Loucy (cell line): ENCODE measurements at regions not wholly inside any gene's neighbourhood (a gene's known extent, or its start where the extent isn't known, plus 50 kb on each side); places are given as distances from the start of the nearest gene placed in this dataset.
A peak's percentile ranks its signal among the peaks of the same experiment; 100 is the strongest.

ENCODE experiments used
- H2AFZ ChIP-seq: fragments of 200-600 bp; sonication (generic); 2 replicates; pipeline ENCODE4 v1.6.0; 2016; ENCODE audit warnings: antibody characterized with exemption, mild to moderate bottlenecking, low read length, moderate library complexity
- H3F3A ChIP-seq: fragments of 200-600 bp; 2 replicates; pipeline ENCODE4 v1.6.0; 2016; ENCODE audit warnings: antibody characterized with exemption, low read depth, mild to moderate bottlenecking
- H3K27me3 ChIP-seq: fragments of 200-600 bp; sonication (generic); 2 replicates; pipeline ENCODE4 v1.6.1; 2014; ENCODE audit warnings: low read length, mild to moderate bottlenecking; ENCODE audit not compliant: insufficient read depth, poor library complexity, severe bottlenecking
- H3K36me3 ChIP-seq: fragments of 200-600 bp; sonication (generic); 2 replicates; pipeline ENCODE4 v1.6.1; 2016; ENCODE audit warnings: low read length; ENCODE audit not compliant: insufficient read depth
- H3K4me1 ChIP-seq: fragments of 200-600 bp; sonication (generic); 2 replicates; pipeline ENCODE4 v1.5.1; 2014; ENCODE audit warnings: low read length, mild to moderate bottlenecking; ENCODE audit not compliant: insufficient read depth, poor library complexity, severe bottlenecking
- H3K4me2 ChIP-seq: fragments of 200-600 bp; sonication (generic); 2 replicates; pipeline ENCODE4 v1.6.0; 2014; ENCODE audit warnings: antibody characterized with exemption, low read length, low read depth, mild to moderate bottlenecking; ENCODE audit not compliant: poor library complexity, severe bottlenecking
- H3K4me3 ChIP-seq: fragments of 200-600 bp; sonication (generic); 2 replicates; pipeline ENCODE4 v1.5.1; 2014; ENCODE audit warnings: low read length, mild to moderate bottlenecking, mixed read lengths; ENCODE audit not compliant: poor library complexity, severe bottlenecking
- H3K79me2 ChIP-seq: fragments of 200-600 bp; sonication (generic); 2 replicates; pipeline ENCODE4 v1.6.1; 2014; ENCODE audit warnings: low read length; ENCODE audit not compliant: insufficient read depth
- H3K9ac ChIP-seq: fragments of 200-600 bp; sonication (generic); 2 replicates; pipeline ENCODE4 v1.6.0; 2014; ENCODE audit warnings: mild to moderate bottlenecking, low read depth, low read length, moderate library complexity; ENCODE audit not compliant: poor library complexity, severe bottlenecking
- H3K9me2 ChIP-seq: fragments of 200-600 bp; sonication (generic); replicated peaks from 2 replicates; pipeline ENCODE4 v1.6.1; 2016; ENCODE audit warnings: low read depth, low read length, mixed read lengths
- H3K9me3 ChIP-seq: fragments of 200-600 bp; sonication (generic); 2 replicates; pipeline ENCODE4 v1.6.1; 2014; ENCODE audit warnings: mild to moderate bottlenecking, antibody characterized with exemption, low read length, low read depth; ENCODE audit not compliant: insufficient read depth
- H4K20me1 ChIP-seq: fragments of 200-600 bp; sonication (generic); 2 replicates; pipeline ENCODE4 v1.6.0; 2014; ENCODE audit warnings: antibody characterized with exemption, low read length, mild to moderate bottlenecking; ENCODE audit not compliant: insufficient read depth, poor library complexity, severe bottlenecking
- CTCF ChIP-seq: fragments of 200-600 bp; sonication (generic); conservative IDR thresholded peaks from 2 replicates; pipeline ENCODE4 v1.5.1; 2014; ENCODE audit warnings: mild to moderate bottlenecking, antibody characterized with exemption, low read length
- EZH2phosphoT487 ChIP-seq: fragments of 200-600 bp; IDR thresholded peaks from 2 replicates; pipeline ENCODE4 v1.6.1; 2018; ENCODE audit warnings: antibody characterized with exemption, mild to moderate bottlenecking, moderate library complexity, borderline replicate concordance

GRCh38 chr7:130896898-130897514 is 163.0 kb upstream of the KLF14 start:
- Histone ChIP-seq H3F3A (no peaks in the 10 kb centered on the region), H3K9me3 (no peaks in the 10 kb centered on the region), H4K20me1 (no peaks in the 10 kb centered on the region), H3K4me2 (no peak overlapping the region), H3K36me3 (peaks cover 3% of the 10 kb centered on the region; the same call in 1 of the 2 replicates), H3K27me3 (no peaks in the 10 kb centered on the region), H3K4me1 (peaks cover 8% of the 10 kb centered on the region), H3K79me2 (no peaks in the 10 kb centered on the region), H3K9me2 (no peaks in the 10 kb centered on the region), H2AFZ (no peak overlapping the region), H3K9ac (no peak overlapping the region), H3K4me3 (no peak overlapping the region)
- TF ChIP-seq EZH2phosphoT487 (no peak), CTCF (peak; percentile 87)

GRCh38 chr7:130897515-130898419 is 163.8 kb upstream of the KLF14 start:
- no peak for TF ChIP-seq CTCF
- Histone ChIP-seq H3K9ac (no peak overlapping the region), H3K4me2 (no peak overlapping the region), H3K9me3 (no peaks in the 10 kb centered on the region), H3K4me3 (no peak overlapping the region), H3K36me3 (peaks cover 3% of the 10 kb centered on the region; the same call in 1 of the 2 replicates), H3K9me2 (no peaks in the 10 kb centered on the region), H3K27me3 (no peaks in the 10 kb centered on the region), H4K20me1 (no peaks in the 10 kb centered on the region), H3K79me2 (no peaks in the 10 kb centered on the region), H2AFZ (no peak overlapping the region), H3F3A (no peaks in the 10 kb centered on the region), H3K4me1 (peaks cover 8% of the 10 kb centered on the region)

- Histone ChIP-seq H3K4me2 (no peak overlapping the region), H3K9me2 (no peaks in the 10 kb centered on the region), H4K20me1 (no peaks in the 10 kb centered on the region), H3K9me3 (no peaks in the 10 kb centered on the region), H3K4me3 (no peak overlapping the region), H3K27me3 (no peaks in the 10 kb centered on the region), H3K36me3 (peaks cover 3% of the 10 kb centered on the region; the same call in 1 of the 2 replicates), H3K4me1 (peaks cover 7% of the 10 kb centered on the region), H3K79me2 (no peaks in the 10 kb centered on the region), H2AFZ (no peak overlapping the region), H3F3A (no peaks in the 10 kb centered on the region), H3K9ac (no peak overlapping the region)
- TF ChIP-seq CTCF (no peak), EZH2phosphoT487 (no peak)
Measured at GRCh38 chr7:130899071-130899560, 165.1 kb upstream of the KLF14 start.
